ENCODE measurements at regions not wholly inside any gene's neighbourhood (a gene's known extent, or its start where the extent isn't known, plus 50 kb on each side); places are given as distances from the start of the nearest gene placed in this dataset.
A peak's percentile ranks its signal among the peaks of the same experiment; 100 is the strongest.
"Not testable (repeated sequence)": the region's sequence is repeated elsewhere in the genome, so short reads cannot be mapped to it uniquely, and the experiment has no call there.

DNA sequence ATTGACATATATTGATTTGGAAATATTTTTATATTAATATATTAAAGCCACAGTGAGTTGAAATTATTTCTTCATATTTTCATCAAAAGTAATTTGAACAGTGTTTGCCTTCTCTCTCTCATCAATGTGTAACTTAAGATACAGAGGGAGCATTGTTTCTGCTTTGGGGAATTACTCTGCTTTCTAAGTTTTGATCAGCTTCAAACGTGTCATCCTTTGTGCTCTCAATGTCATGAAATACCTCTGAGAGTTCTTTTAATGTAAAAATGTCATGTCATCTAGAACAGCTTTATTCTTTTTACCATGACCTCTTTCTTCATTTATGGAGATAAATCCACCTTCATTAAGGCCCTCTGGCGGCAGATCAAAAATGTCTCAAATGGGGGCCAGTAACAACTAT, 259.4 kb upstream of the STXBP5 start:
- DNase-seq = no peak

GRCh38 chr6:146946559-146946958, 257.7 kb upstream of the STXBP5 start:
- DNase-seq = no peak

- peak; percentile 7 for DNase-seq
These were observed 255.4 kb upstream of the STXBP5 start for GRCh38 chr6:146948790-146949342.

DNA sequence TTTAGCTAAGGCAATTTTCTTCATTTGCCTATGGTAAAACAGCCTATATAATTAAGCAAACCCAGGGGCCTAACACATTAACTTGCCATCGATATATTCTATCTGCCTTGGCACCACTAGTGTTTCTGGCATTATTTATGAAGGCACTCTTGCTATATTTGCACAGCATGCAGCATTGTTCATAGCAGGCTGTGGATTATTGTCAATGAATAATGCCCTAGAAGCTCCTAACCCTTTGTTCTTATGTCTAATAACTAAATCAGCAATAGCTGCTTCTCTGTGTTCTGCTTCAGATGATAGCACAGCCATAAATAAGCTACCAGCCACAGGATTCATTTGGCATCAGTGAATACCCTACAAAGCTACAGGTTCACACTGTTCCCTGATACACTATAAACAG, 254.8 kb upstream of the STXBP5 start:
- DNase-seq = no peak

GRCh38 chr6:146950351-146950835, 253.8 kb upstream of the STXBP5 start:
- DNase-seq = no peak

DNA sequence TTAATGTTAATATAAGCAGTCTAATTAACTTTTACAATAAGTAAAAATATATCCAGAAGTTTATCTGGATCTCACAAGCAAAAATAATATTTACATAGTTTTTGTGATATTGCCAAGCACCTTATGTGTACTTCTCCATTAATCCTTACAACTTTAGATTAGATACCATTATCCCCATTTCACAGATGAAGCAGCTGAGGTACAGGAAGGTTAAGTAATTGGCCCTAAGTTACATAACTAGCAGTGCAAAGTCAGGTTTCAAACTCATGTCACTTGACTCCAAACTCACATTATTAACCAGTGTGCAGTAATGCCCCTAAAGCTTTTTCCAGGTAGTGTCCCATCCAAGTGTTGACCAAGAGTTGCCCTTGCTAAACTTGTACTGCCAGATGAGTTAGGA, 248.6 kb upstream of the STXBP5 start:
- DNase-seq = no peak

- peak; percentile 67 for DNase-seq
These were observed 246.8 kb upstream of the STXBP5 start for GRCh38 chr6:146957181-146958093.

- DNase-seq = no peak
These were observed 242.4 kb upstream of the STXBP5 start for GRCh38 chr6:146961831-146962230.

DNA sequence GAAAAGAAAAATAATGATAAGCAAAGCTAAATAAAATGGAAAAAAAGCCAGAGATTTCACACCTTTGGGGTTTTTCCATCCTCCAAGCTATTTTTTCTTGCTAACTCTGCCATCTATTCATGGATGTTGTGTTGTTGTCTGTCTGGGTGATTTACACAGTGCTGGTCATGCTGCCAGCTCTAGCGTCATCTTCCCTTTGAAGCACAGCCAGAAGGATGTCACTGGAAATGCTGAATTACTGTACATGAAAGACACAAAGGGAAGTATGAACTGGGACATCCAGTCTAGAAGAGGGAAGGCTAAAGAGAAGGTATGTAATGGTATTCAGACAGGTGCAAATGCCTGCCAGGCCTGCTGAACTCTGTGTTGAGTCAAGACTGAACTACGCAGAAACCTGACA, 241.9 kb upstream of the STXBP5 start:
- no peak for DNase-seq

GRCh38 chr6:146965110-146965689, 239.0 kb upstream of the STXBP5 start:
- no peak for DNase-seq

- no peak for DNase-seq
These were observed 236.0 kb upstream of the STXBP5 start for GRCh38 chr6:146968041-146968760.

- no peak for DNase-seq
These were observed 231.7 kb upstream of the STXBP5 start for GRCh38 chr6:146972546-146972945.

DNA sequence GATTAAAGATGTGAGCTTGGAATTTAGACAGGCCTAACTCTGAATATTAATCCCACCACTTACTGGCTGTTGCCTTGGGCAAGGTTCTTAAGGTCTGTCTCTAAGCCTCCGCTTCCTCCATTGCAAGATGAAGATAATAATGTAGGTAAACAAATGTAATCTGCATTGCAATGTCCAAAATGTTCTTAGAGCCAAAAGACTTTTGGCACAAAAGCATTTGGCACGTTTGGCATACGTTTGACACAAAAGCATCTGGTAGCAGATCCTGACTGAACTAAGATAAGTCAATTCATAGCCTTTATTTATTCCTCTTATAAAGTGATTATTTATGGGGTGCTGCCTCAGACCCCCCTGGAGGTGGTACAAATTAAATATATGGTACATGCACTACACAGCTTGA, 229.9 kb upstream of the STXBP5 start:
- peak; percentile 88 for DNase-seq

- DNase-seq = peak; percentile 94
These were observed 229.1 kb upstream of the STXBP5 start for GRCh38 chr6:146975093-146975492.

DNA sequence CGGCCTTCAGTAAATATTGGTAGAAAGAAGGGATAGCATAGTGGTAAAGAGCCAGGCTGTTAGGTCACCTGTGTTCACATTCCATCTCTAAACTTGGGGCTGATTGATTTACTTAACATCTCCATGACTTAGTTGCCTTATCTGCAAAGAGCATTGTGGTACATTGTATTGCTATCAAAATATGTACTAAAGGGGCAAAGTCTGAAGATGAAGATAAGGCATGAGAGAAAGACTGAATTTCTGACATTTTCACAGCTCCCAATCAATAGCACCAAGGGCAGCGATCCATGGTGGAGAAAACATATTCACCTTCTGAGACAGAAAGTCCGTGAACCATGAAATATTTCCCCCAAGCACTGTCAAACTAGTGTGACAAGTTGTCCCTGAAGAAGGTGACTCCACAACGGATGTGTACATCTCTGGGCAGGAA, 223.3 kb upstream of the STXBP5 start:
- no peak for DNase-seq

- no peak for DNase-seq
These were observed 222.2 kb upstream of the STXBP5 start for GRCh38 chr6:146981981-146982380.

- no peak for DNase-seq
These were observed 219.8 kb upstream of the STXBP5 start for GRCh38 chr6:146984251-146984924.

GRCh38 chr6:146985111-146985510, 219.1 kb upstream of the STXBP5 start:
- no peak for DNase-seq

DNA sequence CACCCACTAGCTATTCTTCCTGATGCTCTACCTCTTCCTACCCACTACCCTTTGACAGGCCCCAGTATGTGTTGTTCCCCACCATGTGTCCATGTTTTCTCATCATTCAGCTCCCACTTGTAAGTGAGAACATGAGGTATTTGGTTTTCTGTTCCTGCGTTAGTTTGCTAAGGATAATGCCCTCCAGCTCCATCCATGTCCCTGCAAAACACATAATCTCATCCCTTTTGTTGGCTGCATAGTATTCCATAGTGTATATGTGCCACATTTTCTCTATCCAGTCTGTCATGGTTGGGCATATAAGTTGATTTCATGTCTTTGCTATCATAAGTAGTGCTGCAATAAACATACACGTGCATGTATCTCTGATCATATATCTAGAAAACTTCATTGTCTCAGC, 218.3 kb upstream of the STXBP5 start:
- DNase-seq = no peak

- not testable (repeated sequence) for DNase-seq
These were observed 216.3 kb upstream of the STXBP5 start for GRCh38 chr6:146987938-146988337.

DNA sequence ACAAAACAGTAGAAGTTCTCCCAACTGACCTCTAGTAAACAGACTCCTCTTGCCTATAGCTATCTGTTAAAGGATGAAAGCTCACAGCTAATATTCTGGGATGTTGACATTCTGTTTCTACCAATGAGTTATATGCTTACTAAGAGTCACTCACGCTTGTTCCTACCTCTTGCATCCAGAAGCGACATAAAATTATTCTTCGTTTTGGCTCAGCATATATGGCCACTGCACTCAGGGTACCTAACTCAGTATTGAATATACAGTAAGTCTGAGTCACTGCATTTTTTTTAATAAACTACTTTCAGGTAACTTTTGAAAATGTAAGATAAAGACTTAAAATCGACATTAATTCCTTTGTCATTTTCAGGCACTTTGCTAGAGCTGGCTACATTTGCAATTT, 214.4 kb upstream of the STXBP5 start:
- no peak for DNase-seq

GRCh38 chr6:146990284-146990683, 213.9 kb upstream of the STXBP5 start:
- DNase-seq = no peak
